ENCODE measurements at regions not wholly inside any gene's neighbourhood (a gene's known extent, or its start where the extent isn't known, plus 50 kb on each side); places are given as distances from the start of the nearest gene placed in this dataset.
"Not testable (repeated sequence)": the region's sequence is repeated elsewhere in the genome, so short reads cannot be mapped to it uniquely, and the experiment has no call there.

- Histone ChIP-seq H3K9me3 (ENCODE audit: control insufficient read depth in 2 of 2, low read length in 2 of 2) (no peaks in the 10 kb centered on the region), H3K4me1 (ENCODE audit: control insufficient read depth, insufficient read depth, low read length, poor library complexity, severe bottlenecking) (no peaks in the 10 kb centered on the region), H3K36me3 (ENCODE audit: control insufficient read depth, insufficient read depth, low read length) (no peaks in the 10 kb centered on the region), H3K27me3 (ENCODE audit: control insufficient read depth, insufficient read depth, low read length) (no peaks in the 10 kb centered on the region), H3K27ac (ENCODE audit: insufficient read depth, low read length, poor library complexity, severe bottlenecking) (no peak overlapping the region), H3K4me3 (ENCODE audit: low read depth, low read length) (no peak overlapping the region)
- Mint-ChIP-seq H3K9me3 (peaks cover 0 to 6% (median 0%) of the 10 kb centered on the region in 7 donors), H3K27me3 (peaks cover 7% of the 10 kb centered on the region), H3K4me3 (no peak overlapping the region), H3K4me1 (no peaks in the 10 kb centered on the region), H3K27ac (no peak overlapping the region), H3K36me3 (no peaks in the 10 kb centered on the region)
- ATAC-seq (ENCODE audit: low read depth in 2 of 2) (no peak), DNase-seq (no peak)
These were observed 55.4 kb downstream of the CTSL start for GRCh38 chr9:87781331-87781730.

GRCh38 chr9:87783180-87783579, 57.3 kb downstream of the CTSL start:
- H3K27me3 Mint-ChIP-seq: no peaks in the 10 kb centered on the region
- Histone ChIP-seq H3K27ac (ENCODE audit: insufficient read depth, low read length, poor library complexity, severe bottlenecking) (no peak overlapping the region), H3K4me1 (ENCODE audit: control insufficient read depth, insufficient read depth, low read length, poor library complexity, severe bottlenecking) (no peaks in the 10 kb centered on the region), H3K27me3 (ENCODE audit: control insufficient read depth, insufficient read depth, low read length) (no peaks in the 10 kb centered on the region), H3K36me3 (ENCODE audit: control insufficient read depth, insufficient read depth, low read length) (no peaks in the 10 kb centered on the region), H3K4me3 (ENCODE audit: low read depth, low read length) (no peak overlapping the region), H3K9me3 (ENCODE audit: control insufficient read depth in 2 of 2, low read length in 2 of 2) (no peaks in the 10 kb centered on the region)
- no peak overlapping the region for H3K27ac Mint-ChIP-seq
- H3K36me3 Mint-ChIP-seq: no peaks in the 10 kb centered on the region
- ATAC-seq (ENCODE audit: low read depth in 2 of 2): no peak
- peaks cover 0 to 6% (median 0%) of the 10 kb centered on the region in 7 donors for H3K9me3 Mint-ChIP-seq
- H3K4me1 Mint-ChIP-seq: no peaks in the 10 kb centered on the region
- DNase-seq: no peak
- H3K4me3 Mint-ChIP-seq: no peak overlapping the region

GRCh38 chr9:87785315-87785970, 59.5 kb downstream of the CTSL start:
- H3K9me3 Mint-ChIP-seq; H3K27me3 ChIP-seq (ENCODE audit: control insufficient read depth, insufficient read depth, low read length); H3K27ac Mint-ChIP-seq; H3K4me3 ChIP-seq (ENCODE audit: low read depth, low read length); H3K9me3 ChIP-seq (ENCODE audit: control insufficient read depth in 2 of 2, low read length in 2 of 2); H3K4me1 Mint-ChIP-seq; H3K36me3 ChIP-seq (ENCODE audit: control insufficient read depth, insufficient read depth, low read length); H3K4me3 Mint-ChIP-seq; H3K27me3 Mint-ChIP-seq; H3K36me3 Mint-ChIP-seq; H3K27ac ChIP-seq (ENCODE audit: insufficient read depth, low read length, poor library complexity, severe bottlenecking); DNase-seq; ATAC-seq (ENCODE audit: low read depth in 2 of 2); H3K4me1 ChIP-seq (ENCODE audit: control insufficient read depth, insufficient read depth, low read length, poor library complexity, severe bottlenecking): not testable (repeated sequence)

DNA sequence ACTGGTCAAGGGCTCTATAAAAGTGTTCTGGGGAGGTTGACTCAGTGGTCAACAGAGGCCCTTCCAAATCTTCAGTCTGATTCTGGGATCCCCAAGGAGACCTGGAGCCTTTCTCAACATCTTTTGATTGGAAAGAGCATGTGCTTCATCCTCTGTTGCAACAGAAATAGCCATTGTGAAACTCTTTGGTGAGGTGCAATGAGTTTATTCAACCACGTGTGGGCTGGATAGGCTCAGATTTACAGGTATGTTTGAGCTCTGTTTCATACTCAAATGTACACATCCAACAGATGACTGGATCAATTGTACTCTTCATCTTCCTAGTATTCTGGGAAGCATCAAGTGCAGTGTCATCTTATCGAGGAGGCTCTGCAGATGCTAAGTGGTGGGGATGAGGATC, 60.5 kb downstream of the CTSL start:
- peaks cover 0 to 10% (median 0%) of the 10 kb centered on the region in 7 donors for H3K9me3 Mint-ChIP-seq
- no peak overlapping the region for H3K27ac Mint-ChIP-seq
- H3K27me3 Mint-ChIP-seq: no peaks in the 10 kb centered on the region
- H3K4me3 ChIP-seq (ENCODE audit: low read depth, low read length): no peak overlapping the region
- no peaks in the 10 kb centered on the region for H3K27me3 ChIP-seq (ENCODE audit: control insufficient read depth, insufficient read depth, low read length)
- no peak overlapping the region for H3K27ac ChIP-seq (ENCODE audit: insufficient read depth, low read length, poor library complexity, severe bottlenecking)
- DNase-seq (no peak), ATAC-seq (ENCODE audit: low read depth in 2 of 2) (no peak)
- H3K4me1 Mint-ChIP-seq: peaks cover 0 to 5% (median 0%) of the 10 kb centered on the region in 4 donors
- H3K36me3 ChIP-seq (ENCODE audit: control insufficient read depth, insufficient read depth, low read length): no peaks in the 10 kb centered on the region
- no peaks in the 10 kb centered on the region for H3K4me1 ChIP-seq (ENCODE audit: control insufficient read depth, insufficient read depth, low read length, poor library complexity, severe bottlenecking)
- no peaks in the 10 kb centered on the region for H3K36me3 Mint-ChIP-seq
- H3K4me3 Mint-ChIP-seq: no peak overlapping the region
- no peaks in the 10 kb centered on the region for H3K9me3 ChIP-seq (ENCODE audit: control insufficient read depth in 2 of 2, low read length in 2 of 2)

- no peaks in the 10 kb centered on the region for H3K36me3 Mint-ChIP-seq
- H3K27ac ChIP-seq (ENCODE audit: insufficient read depth, low read length, poor library complexity, severe bottlenecking): no peak overlapping the region
- no peak for DNase-seq
- H3K4me3 Mint-ChIP-seq: no peak overlapping the region
- H3K4me3 ChIP-seq (ENCODE audit: low read depth, low read length): no peak overlapping the region
- H3K27me3 ChIP-seq (ENCODE audit: control insufficient read depth, insufficient read depth, low read length): no peaks in the 10 kb centered on the region
- H3K9me3 Mint-ChIP-seq: peaks cover 0 to 10% (median 0%) of the 10 kb centered on the region in 7 donors
- no peaks in the 10 kb centered on the region for H3K4me1 ChIP-seq (ENCODE audit: control insufficient read depth, insufficient read depth, low read length, poor library complexity, severe bottlenecking)
- ATAC-seq (ENCODE audit: low read depth in 2 of 2): no peak
- H3K36me3 ChIP-seq (ENCODE audit: control insufficient read depth, insufficient read depth, low read length): no peaks in the 10 kb centered on the region
- H3K9me3 ChIP-seq (ENCODE audit: control insufficient read depth in 2 of 2, low read length in 2 of 2): no peaks in the 10 kb centered on the region
- peaks cover 0 to 5% (median under 1%) of the 10 kb centered on the region in 4 donors for H3K4me1 Mint-ChIP-seq
- H3K27me3 Mint-ChIP-seq: no peaks in the 10 kb centered on the region
- H3K27ac Mint-ChIP-seq: no peak overlapping the region
These were observed 61.0 kb downstream of the CTSL start for GRCh38 chr9:87786876-87787275.

DNA sequence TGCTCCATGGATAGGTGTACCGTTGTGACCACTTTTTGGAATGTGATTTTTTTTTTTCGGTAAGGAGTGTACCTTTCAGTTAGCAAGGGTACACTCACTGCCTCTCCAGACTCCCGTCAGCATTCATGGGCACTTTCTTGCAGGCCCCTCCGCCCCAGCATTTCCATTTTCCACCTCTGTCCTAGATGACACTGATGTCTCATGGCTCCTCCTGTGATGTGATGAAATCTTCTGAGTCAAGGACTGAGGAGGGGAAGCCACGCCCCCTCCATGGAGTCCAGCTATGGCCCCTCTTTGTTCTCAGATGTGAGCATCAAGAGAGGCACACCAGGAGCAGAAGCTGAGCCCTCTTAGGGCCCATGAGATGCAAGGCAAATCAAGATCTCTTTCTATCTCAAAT, 61.8 kb downstream of the CTSL start:
- Histone ChIP-seq H3K36me3 (ENCODE audit: control insufficient read depth, insufficient read depth, low read length) (no peaks in the 10 kb centered on the region), H3K27ac (ENCODE audit: insufficient read depth, low read length, poor library complexity, severe bottlenecking) (no peak overlapping the region), H3K9me3 (ENCODE audit: control insufficient read depth in 2 of 2, low read length in 2 of 2) (no peaks in the 10 kb centered on the region), H3K4me3 (ENCODE audit: low read depth, low read length) (no peak overlapping the region), H3K27me3 (ENCODE audit: control insufficient read depth, insufficient read depth, low read length) (no peaks in the 10 kb centered on the region), H3K4me1 (ENCODE audit: control insufficient read depth, insufficient read depth, low read length, poor library complexity, severe bottlenecking) (peaks cover 1% of the 10 kb centered on the region)
- Mint-ChIP-seq H3K27me3 (no peaks in the 10 kb centered on the region), H3K36me3 (no peaks in the 10 kb centered on the region), H3K4me3 (no peak overlapping the region), H3K4me1 (peaks cover 1 to 8% (median 3%) of the 10 kb centered on the region in 4 donors), H3K9me3 (peaks cover 0 to 10% (median 0%) of the 10 kb centered on the region in 7 donors), H3K27ac (no peak overlapping the region)
- DNase-seq (no peak), ATAC-seq (ENCODE audit: low read depth in 2 of 2) (no peak)

- H3K9me3 Mint-ChIP-seq: peaks cover 0 to 6% (median 0%) of the 10 kb centered on the region in 7 donors
- peaks cover 9% of the 10 kb centered on the region for H3K4me1 ChIP-seq (ENCODE audit: control insufficient read depth, insufficient read depth, low read length, poor library complexity, severe bottlenecking)
- peak in 2 of 3 donors; percentile 2 to 80 for DNase-seq
- H3K27me3 Mint-ChIP-seq: no peaks in the 10 kb centered on the region
- H3K36me3 ChIP-seq (ENCODE audit: control insufficient read depth, insufficient read depth, low read length): no peaks in the 10 kb centered on the region
- H3K4me3 Mint-ChIP-seq: peak overlapping the region in 1 of 4 donors; percentile 54
- H3K27ac Mint-ChIP-seq: no peak overlapping the region
- peaks cover 3 to 26% (median 15%) of the 10 kb centered on the region in 4 donors for H3K4me1 Mint-ChIP-seq
- H3K36me3 Mint-ChIP-seq: no peaks in the 10 kb centered on the region
- peak; percentile 73 to 81 for ATAC-seq (ENCODE audit: low read depth in 2 of 2)
- H3K27ac ChIP-seq (ENCODE audit: insufficient read depth, low read length, poor library complexity, severe bottlenecking): no peak overlapping the region
- peak overlapping the region; percentile 54 for H3K4me3 ChIP-seq (ENCODE audit: low read depth, low read length)
- H3K27me3 ChIP-seq (ENCODE audit: control insufficient read depth, insufficient read depth, low read length): no peaks in the 10 kb centered on the region
- no peaks in the 10 kb centered on the region for H3K9me3 ChIP-seq (ENCODE audit: control insufficient read depth in 2 of 2, low read length in 2 of 2)
These were observed 66.9 kb downstream of the CTSL start for GRCh38 chr9:87792831-87793288.

- Histone ChIP-seq H3K9me3 (ENCODE audit: control insufficient read depth in 2 of 2, low read length in 2 of 2) (no peaks in the 10 kb centered on the region), H3K36me3 (ENCODE audit: control insufficient read depth, insufficient read depth, low read length) (no peaks in the 10 kb centered on the region), H3K27me3 (ENCODE audit: control insufficient read depth, insufficient read depth, low read length) (no peaks in the 10 kb centered on the region), H3K27ac (ENCODE audit: insufficient read depth, low read length, poor library complexity, severe bottlenecking) (no peak overlapping the region), H3K4me1 (ENCODE audit: control insufficient read depth, insufficient read depth, low read length, poor library complexity, severe bottlenecking) (peaks cover 9% of the 10 kb centered on the region), H3K4me3 (ENCODE audit: low read depth, low read length) (peak overlapping the region; percentile 54)
- Mint-ChIP-seq H3K27me3 (no peaks in the 10 kb centered on the region), H3K9me3 (peaks cover 0 to 6% (median 0%) of the 10 kb centered on the region in 7 donors), H3K36me3 (no peaks in the 10 kb centered on the region), H3K4me1 (peaks cover 3 to 26% (median 15%) of the 10 kb centered on the region in 4 donors), H3K27ac (no peak overlapping the region), H3K4me3 (peak overlapping the region in 1 of 4 donors; percentile 54)
- DNase-seq (no peak), ATAC-seq (ENCODE audit: low read depth in 2 of 2) (no peak)
These were observed 67.4 kb downstream of the CTSL start for GRCh38 chr9:87793292-87793691.

Data from CD4-positive, CD25-positive, alpha-beta regulatory T cell (primary cell).